ENCODE measurements at regions not wholly inside any gene's neighbourhood (a gene's known extent, or its start where the extent isn't known, plus 50 kb on each side); places are given as distances from the start of the nearest gene placed in this dataset.

DNA sequence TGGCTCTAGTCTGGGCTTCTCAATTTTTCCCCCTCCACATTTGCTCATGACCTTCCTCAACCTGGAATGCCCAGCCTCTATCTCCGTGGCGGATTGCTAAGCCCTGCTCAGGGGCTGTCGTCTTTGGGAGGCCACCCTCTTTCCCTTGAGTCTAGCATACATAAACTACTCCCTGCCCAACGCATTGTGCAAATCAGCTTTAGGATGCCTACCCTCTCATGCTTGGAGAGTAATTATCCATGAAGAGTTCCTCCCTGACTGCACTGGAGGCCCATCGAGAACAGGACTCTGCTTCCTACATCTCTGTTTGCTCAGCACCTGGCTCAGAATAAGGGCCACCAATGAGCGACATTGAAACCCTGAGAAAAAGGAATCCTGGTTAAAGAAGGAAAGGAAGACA, 53.7 kb upstream of the NPAS2 start:
- no peak for TF ChIP-seq PAX8 (IDR thresholded peaks at IDR 0.05)
- TF ChIP-seq NFIC (IDR thresholded peaks at IDR 0.05; ENCODE audit: low read depth, low read length): no peak

Data from GM12878 (cell line).